Coronary artery (tissue), 2 donors: ENCODE measurements at regions not wholly inside any gene's neighbourhood (a gene's known extent, or its start where the extent isn't known, plus 50 kb on each side); places are given as distances from the start of the nearest gene placed in this dataset.
"Not testable (repeated sequence)": the region's sequence is repeated elsewhere in the genome, so short reads cannot be mapped to it uniquely, and the experiment has no call there.

Experiments
- DNase-seq: peaks from one replicate; pipeline ENCODE4 v3.0.0-alpha.2; 2017; ENCODE audit warnings: low spot score
- H3K27ac ChIP-seq, 2 donors: fragments of 200-600 bp; sonication (generic); one replicate each; pipeline ENCODE4 v1.5.1; 2016 to 2019
- H3K4me3 ChIP-seq: fragments of 200-600 bp; sonication (generic); 2 replicates; pipeline ENCODE4 v1.5.1; 2016; ENCODE audit warnings: mild to moderate bottlenecking, moderate library complexity
- CTCF ChIP-seq: fragments of 200-600 bp; sonication (generic); IDR thresholded peaks from one replicate; pipeline ENCODE4 v1.5.1; 2019; ENCODE audit warnings: antibody characterized with exemption

DNA sequence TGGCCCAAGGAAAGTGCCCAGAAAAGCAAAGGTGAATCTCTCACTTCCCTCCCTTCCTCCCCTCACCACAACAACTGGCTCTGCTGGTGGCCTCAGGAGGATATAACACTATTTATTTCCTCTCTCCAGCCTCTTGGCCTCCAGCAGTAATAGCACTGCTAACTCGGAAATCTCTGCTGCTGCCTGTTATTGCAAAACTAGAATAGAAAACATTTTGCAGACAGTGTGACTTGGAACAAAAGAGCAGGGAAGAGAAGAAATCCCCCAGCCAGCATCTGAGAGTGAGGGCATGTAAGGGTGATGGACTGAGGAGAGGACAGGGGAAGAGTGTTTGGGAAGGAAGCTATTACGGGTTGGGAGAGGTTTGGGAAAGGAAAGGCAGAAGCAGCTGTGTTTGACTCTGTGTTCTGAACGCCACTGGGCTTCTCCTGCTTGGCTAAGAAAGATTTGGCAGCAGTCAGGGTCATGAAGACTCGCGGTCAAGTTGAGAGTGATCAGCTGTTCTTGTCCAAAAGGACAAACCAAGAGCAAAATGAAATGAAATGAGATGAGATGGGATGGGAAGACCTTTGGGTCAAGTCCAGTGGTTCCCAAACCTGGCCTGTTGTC, 81.0 kb upstream of the SNX9 start:
- no peak for DNase-seq
- Histone ChIP-seq H3K27ac (peak overlapping the region in 1 of 2 donors; percentile 68), H3K4me3 (no peak overlapping the region)
- TF ChIP-seq CTCF, result no peak

DNA sequence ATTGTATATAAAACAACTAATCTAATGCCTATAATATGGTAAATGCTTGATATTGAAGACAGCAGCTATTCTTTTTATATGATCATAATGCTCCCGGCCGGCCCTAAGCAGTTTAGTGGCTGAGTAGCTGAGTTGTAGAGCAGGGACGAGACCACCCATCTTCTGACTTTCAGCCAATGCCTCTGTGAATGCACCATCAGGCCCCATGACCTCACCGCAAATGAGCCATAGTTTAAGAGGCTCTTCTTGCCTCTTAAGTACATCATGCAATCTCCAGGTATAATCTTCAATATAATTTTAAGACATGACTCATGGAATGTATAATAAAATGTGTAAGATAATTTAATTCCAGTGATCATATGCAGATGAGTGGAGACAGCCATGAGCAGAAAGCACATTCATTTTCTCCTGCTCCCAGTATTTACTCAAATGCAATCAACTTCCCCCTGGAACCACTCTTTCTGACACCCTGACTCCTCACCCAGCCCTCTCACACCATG, 78.9 kb upstream of the SNX9 start:
- no peak for DNase-seq
- Histone ChIP-seq H3K4me3 (no peak overlapping the region), H3K27ac (no peak overlapping the region)
- no peak for TF ChIP-seq CTCF

- no peak overlapping the region for H3K27ac ChIP-seq
- no peak for TF ChIP-seq CTCF
- no peak overlapping the region for H3K4me3 ChIP-seq
- DNase-seq, result no peak
Observed at GRCh38 chr6:157746897-157747296, 76.1 kb upstream of the SNX9 start.

DNA sequence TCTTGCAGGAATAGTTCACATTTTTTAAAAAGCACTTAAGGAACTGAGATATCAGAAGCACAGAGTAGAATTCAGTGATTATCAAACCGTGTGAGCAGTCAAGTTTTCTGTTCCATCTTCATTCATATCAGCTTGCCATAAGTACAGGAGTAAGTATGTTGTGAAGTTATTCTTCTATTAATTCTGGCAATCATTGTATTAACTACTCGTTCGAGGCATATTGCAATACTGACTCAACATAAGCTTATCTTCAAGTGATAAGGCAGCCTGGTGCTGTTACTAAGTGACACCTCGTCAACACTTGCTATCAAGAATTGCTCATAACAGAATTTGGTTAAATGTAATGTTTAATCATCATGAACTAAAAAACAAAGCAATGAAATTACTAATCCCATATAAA, 75.7 kb upstream of the SNX9 start:
- no peak for DNase-seq
- Histone ChIP-seq H3K4me3 (no peak overlapping the region), H3K27ac (no peak overlapping the region)
- no peak for TF ChIP-seq CTCF

DNA sequence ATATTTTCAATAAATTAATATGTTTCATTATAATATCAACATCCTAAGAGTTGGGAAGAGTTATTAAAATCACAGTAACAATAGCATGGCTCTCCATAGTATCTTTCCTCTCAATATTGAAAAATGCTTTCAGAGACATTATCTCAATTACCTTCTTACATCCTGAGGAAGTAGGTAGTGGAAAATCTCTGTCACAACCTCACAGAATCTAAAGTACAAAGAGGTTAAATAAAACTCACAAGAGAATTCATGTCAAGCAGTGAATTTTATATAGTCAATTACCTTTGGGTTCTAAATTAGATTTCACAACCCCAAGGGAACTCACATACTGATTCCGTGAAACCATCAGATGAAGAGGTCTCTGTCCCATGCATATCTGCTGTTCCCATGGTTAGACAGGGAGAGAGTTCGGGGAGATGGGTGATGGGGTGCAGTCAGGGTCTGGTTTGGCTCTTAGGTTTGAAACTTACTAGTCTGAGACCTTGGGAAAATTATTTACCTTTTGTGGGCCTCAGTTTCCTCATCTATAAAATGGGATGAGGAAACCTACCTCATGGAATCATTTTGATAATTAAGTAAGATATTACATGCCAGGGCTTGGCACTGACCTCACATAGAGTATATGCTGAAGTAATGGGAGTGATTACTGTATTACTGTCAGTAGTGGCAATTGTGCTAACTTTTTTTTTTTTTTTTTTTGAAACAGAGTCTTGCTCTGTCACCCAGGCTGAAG, 74.0 kb upstream of the SNX9 start:
- no peak for DNase-seq
- H3K27ac ChIP-seq, result no peak overlapping the region
- H3K4me3 ChIP-seq, result no peak overlapping the region
- no peak for TF ChIP-seq CTCF

GRCh38 chr6:157750973-157751372, 72.1 kb upstream of the SNX9 start:
- H3K27ac ChIP-seq, DNase-seq, H3K4me3 ChIP-seq: not testable (repeated sequence)

DNA sequence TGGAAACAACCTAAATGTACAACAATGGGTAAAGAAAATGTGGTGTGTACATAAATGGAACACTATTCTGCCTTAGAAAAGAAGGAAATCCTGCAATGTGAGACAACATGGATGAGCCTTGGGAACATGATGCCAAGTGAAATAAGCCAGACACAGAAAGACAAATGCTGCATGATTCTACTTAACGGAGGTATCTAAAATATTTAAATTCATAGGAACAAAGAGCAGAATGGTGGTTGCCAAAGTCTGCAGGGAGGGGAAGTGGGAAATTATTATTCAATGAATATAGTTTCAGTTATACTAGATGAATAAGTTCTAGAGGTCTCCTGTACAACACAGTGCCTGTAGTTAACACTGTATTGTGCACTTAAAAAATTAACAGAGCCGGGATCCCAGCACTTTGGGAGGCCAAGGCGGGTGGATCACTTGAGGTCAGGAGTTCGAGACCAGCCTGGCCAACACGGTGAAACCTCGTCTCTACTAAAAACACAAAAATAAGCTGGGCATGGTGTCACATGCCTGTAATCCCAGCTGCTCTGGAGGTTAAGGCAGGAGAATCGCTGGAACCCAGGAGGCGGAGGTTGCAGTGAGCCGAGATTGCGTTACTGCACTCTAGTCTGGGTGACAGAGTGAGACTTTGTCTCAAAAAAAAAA, 71.4 kb upstream of the SNX9 start:
- DNase-seq, result no peak
- H3K27ac ChIP-seq, result no peak overlapping the region
- TF ChIP-seq CTCF, result no peak
- H3K4me3 ChIP-seq, result no peak overlapping the region

DNA sequence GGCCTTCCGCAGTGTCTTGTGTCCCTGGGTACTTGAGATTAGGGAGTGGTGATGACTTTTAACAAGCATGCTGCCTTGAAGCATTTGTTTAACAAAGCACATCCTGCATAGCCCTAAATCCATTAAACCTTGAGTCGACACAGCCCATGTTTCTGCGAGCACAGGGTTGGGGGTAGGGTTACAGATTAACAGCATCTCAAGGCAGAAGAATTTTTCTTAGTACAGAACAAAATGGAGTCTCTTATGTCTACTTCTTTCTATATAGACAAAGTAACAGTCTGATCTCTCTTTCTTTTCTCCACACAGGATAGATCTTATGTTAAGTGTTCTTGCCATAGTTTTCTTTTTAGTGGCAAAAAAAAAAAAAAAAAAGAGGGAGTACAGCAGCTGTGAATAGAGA, 70.2 kb upstream of the SNX9 start:
- H3K4me3 ChIP-seq, H3K27ac ChIP-seq, DNase-seq: not testable (repeated sequence)
